ENCODE measurements at regions not wholly inside any gene's neighbourhood (a gene's known extent, or its start where the extent isn't known, plus 50 kb on each side); places are given as distances from the start of the nearest gene placed in this dataset.

GRCh38 chr4:154677300-154677699, 64.8 kb upstream of the FGG start:
- DNase-seq, result no peak

- no peak for DNase-seq
Observed at GRCh38 chr4:154677923-154678322, 65.5 kb upstream of the FGG start.

- DNase-seq, result no peak
Observed at GRCh38 chr4:154683956-154684681, 59.7 kb upstream of the LRAT start.

- DNase-seq, result peak; percentile 3 to 5
Observed at GRCh38 chr4:154686838-154687237, 57.0 kb upstream of the LRAT start.

GRCh38 chr4:154687840-154688239, 56.0 kb upstream of the LRAT start:
- no peak for DNase-seq

- no peak for DNase-seq
Observed at GRCh38 chr4:154691229-154691628, 52.6 kb upstream of the LRAT start.

GRCh38 chr4:154692304-154692818, 51.4 kb upstream of the LRAT start:
- DNase-seq, result no peak

All from NCI-H526 (cell line).